Kidney (tissue), 13 donors: ENCODE measurements at regions not wholly inside any gene's neighbourhood (a gene's known extent, or its start where the extent isn't known, plus 50 kb on each side); places are given as distances from the start of the nearest gene placed in this dataset.

Experiments used
- DNase-seq, 5 donors: peaks; one replicate each; pipeline ENCODE4 v3.0.0-alpha.2; 2013 to 2020
- FAIRE-seq: peaks from 2 replicates; lab custom pipeline; 2012; peaks lifted over from hg19 to GRCh38; lab: Jason Lieb, UNC
- H3K27ac ChIP-seq, 2 donors: one replicate each; pipeline ENCODE4 v1.7.0; 2013; ENCODE audit warnings: low read depth in 2 of 2, low read length in 2 of 2, inconsistent platforms in 1 of 2
- H3K27me3 ChIP-seq: one replicate; pipeline ENCODE4 v1.7.1; 2013; ENCODE audit warnings: low read length, inconsistent platforms; ENCODE audit not compliant: control insufficient read depth, insufficient read depth
- H3K36me3 ChIP-seq, 3 donors: one replicate each; pipeline versions ENCODE4 v1.7.0 to v1.7.1; 2013; ENCODE audit warnings: low read length in 3 of 3, control low read depth in 1 of 3, inconsistent platforms in 1 of 3; ENCODE audit not compliant: insufficient read depth in 3 of 3, control insufficient read depth in 2 of 3
- H3K4me1 ChIP-seq, 3 donors: one replicate each; pipeline versions ENCODE4 v1.7.0 to v1.7.1; 2013; ENCODE audit warnings: low read length in 3 of 3, inconsistent platforms in 1 of 3, low read depth in 1 of 3; ENCODE audit not compliant: control insufficient read depth in 2 of 3, insufficient read depth in 2 of 3
- H3K4me3 ChIP-seq, 3 donors: one replicate each; pipeline versions ENCODE4 v1.7.0 to v1.8.1; 2013; ENCODE audit warnings: low read length in 3 of 3, control low read depth in 1 of 3, inconsistent platforms in 1 of 3
- H3K9ac ChIP-seq, 3 donors: one replicate each; pipeline versions ENCODE4 v1.7.0 to v1.7.1; 2013; ENCODE audit warnings: low read length in 3 of 3, control low read depth in 1 of 3, inconsistent platforms in 1 of 3
- H3K9me3 ChIP-seq, 3 donors: one replicate each; pipeline versions ENCODE4 v1.7.0 to v1.7.1; 2013; ENCODE audit warnings: low read length in 3 of 3, control low read depth in 1 of 3, inconsistent platforms in 1 of 3; ENCODE audit not compliant: control insufficient read depth in 2 of 3, insufficient read depth in 1 of 3
- intact Hi-C: fragments of 100-400 bp; cut with DNase I; formaldehyde crosslinking; loops from one replicate; pipeline ENCODE4 v1.11.1; 2022
- TF ChIP-seq, protein P1 (sequence below): IDR thresholded peaks from 3 replicates; pipeline ENCODE4 v1.5.1; 2012; ENCODE audit warnings: mild to moderate bottlenecking, moderate library complexity, borderline replicate concordance; ENCODE audit not compliant: insufficient read depth; ENCODE audit errors: extremely low read depth
- donor health status: control.
- donor health status: control.
- donor health status: control.
- donor health status: control.
- donor health status: control.
- donor health status: DM: yes; HTN: yes; CAD: no.
- donor health status: Normal renal cell carcinoma (clear cell type).

DNA sequence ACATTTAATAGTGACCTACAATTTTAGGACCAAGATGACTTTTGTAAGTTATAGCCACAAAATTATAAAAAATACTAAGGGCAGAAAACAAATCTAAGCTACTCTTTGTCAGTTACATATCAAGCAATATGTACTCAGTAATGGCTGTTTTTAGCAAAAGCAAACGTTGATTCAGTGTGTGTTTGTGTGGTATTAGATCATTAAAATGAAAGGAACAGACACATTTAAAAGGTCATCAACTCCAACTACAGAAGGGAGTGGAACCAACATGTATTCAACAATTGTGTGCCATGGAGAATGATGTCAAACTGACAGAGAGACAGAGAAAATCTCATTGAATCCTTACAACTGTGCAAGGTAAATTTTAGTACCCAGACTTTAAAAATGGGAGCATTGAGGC is 268.8 kb upstream of the STT3B start:
- Histone ChIP-seq H3K36me3 (no peaks in the 10 kb centered on the region), H3K4me1 (no peaks in the 10 kb centered on the region), H3K27ac (no peak overlapping the region), H3K9me3 (peaks cover 0 to 2% (median 0%) of the 10 kb centered on the region in 3 donors), H3K4me3 (no peak overlapping the region), H3K27me3 (no peaks in the 10 kb centered on the region), H3K9ac (no peak overlapping the region)
- intact Hi-C loops, result no loop called here
- DNase-seq (no peak), FAIRE-seq (no peak)
- TF ChIP-seq, protein P1, sequence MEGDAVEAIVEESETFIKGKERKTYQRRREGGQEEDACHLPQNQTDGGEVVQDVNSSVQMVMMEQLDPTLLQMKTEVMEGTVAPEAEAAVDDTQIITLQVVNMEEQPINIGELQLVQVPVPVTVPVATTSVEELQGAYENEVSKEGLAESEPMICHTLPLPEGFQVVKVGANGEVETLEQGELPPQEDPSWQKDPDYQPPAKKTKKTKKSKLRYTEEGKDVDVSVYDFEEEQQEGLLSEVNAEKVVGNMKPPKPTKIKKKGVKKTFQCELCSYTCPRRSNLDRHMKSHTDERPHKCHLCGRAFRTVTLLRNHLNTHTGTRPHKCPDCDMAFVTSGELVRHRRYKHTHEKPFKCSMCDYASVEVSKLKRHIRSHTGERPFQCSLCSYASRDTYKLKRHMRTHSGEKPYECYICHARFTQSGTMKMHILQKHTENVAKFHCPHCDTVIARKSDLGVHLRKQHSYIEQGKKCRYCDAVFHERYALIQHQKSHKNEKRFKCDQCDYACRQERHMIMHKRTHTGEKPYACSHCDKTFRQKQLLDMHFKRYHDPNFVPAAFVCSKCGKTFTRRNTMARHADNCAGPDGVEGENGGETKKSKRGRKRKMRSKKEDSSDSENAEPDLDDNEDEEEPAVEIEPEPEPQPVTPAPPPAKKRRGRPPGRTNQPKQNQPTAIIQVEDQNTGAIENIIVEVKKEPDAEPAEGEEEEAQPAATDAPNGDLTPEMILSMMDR, result no peak

DNA sequence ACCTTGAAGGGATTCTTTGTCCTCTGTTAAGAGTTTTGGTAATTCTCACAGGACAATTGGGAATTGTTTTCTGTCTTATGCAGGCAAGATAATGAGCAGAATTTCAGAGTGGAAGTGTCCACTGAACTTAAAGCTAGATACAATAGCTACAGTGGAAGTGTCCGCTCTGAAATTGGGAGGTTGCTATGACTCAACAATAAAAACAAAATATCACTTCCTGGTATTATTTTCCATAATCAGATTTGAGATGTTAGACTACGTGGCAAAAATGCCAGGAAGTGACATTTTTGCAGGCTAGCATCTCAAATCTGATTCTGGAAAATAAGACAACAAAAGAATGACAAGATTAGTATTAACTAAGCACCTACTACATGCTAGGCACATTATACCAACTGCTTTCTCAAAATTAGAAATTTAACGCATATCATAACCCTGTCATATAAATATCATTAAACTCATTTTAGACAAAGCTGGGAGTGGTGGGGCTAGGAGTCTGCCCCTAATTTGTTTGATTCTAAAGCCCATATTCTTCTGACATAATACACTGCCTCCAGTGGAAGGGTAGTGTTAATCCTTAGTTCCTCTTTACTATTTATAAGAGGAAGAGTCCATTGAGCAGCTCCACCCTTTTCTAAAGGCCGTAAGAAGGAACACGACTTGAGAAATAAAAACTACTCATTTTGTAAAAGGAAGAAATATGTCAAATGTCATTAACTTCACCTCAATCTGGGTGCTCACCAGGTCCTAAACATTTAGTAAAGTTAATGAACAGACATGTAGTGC is 266.9 kb upstream of the STT3B start:
- DNase-seq (no peak), FAIRE-seq (no peak)
- H3K9ac ChIP-seq, result no peak overlapping the region
- no peaks in the 10 kb centered on the region for H3K4me1 ChIP-seq
- no peak overlapping the region for H3K4me3 ChIP-seq
- H3K27me3 ChIP-seq, result no peaks in the 10 kb centered on the region
- no peaks in the 10 kb centered on the region for H3K9me3 ChIP-seq
- intact Hi-C loops, result no loop called here
- TF ChIP-seq, protein P1, result no peak
- H3K27ac ChIP-seq, result no peak overlapping the region
- no peaks in the 10 kb centered on the region for H3K36me3 ChIP-seq

DNA sequence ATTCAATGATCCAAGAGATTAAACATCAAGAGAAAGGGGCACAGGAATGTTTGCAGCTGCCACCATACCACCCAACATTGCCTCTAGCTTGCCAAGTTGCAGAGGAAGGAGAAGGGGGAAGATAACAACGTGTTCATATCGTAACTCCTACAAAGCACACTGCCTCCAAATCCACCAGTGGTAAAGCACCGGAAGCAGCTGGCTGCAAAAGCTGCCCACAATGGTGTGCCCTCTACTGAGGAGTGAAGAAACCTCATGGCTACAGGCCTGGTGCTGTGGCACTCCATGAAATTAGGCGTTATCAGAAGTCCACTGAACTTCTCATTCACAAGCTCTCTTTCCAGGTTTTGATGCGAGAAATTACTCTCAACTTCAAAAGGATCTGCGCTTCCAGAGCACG is 263.9 kb upstream of the STT3B start:
- FAIRE-seq (no peak), DNase-seq (no peak)
- Histone ChIP-seq H3K4me3 (no peak overlapping the region), H3K27ac (no peak overlapping the region), H3K27me3 (no peaks in the 10 kb centered on the region), H3K9me3 (no peaks in the 10 kb centered on the region), H3K9ac (no peak overlapping the region), H3K36me3 (no peaks in the 10 kb centered on the region), H3K4me1 (no peaks in the 10 kb centered on the region)
- TF ChIP-seq, protein P1, result no peak
- intact Hi-C loops, result no loop called here
